LHCN-M2 (cell line): ENCODE measurements at regions not wholly inside any gene's neighbourhood (a gene's known extent, or its start where the extent isn't known, plus 50 kb on each side); places are given as distances from the start of the nearest gene placed in this dataset.
A peak's percentile ranks its signal among the peaks of the same experiment; 100 is the strongest.

Experiments
- DNase-seq: peaks from one replicate; pipeline ENCODE4 v3.0.0-alpha.2; 2012; ENCODE audit warnings: low read depth

DNA sequence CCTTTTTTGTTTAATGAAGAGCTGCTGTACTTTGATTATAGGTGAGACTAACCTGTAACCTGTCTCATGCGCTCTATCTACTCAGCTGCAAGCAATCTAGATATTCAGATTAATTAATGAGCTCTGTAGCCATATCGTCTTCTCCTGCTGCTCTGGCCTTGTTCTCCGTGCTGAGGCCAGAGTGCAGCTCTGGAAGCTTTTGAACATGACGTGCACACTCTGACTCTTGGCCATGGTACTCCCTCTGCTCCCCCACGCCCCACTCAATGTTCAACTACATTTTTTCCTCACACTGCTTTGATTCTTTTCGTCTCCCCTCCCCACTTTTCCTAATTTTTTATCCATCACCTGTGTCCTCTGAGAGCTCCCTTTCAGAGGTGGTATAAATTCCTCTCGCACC, 751.8 kb downstream of the FGF9 start:
- no peak for DNase-seq

DNA sequence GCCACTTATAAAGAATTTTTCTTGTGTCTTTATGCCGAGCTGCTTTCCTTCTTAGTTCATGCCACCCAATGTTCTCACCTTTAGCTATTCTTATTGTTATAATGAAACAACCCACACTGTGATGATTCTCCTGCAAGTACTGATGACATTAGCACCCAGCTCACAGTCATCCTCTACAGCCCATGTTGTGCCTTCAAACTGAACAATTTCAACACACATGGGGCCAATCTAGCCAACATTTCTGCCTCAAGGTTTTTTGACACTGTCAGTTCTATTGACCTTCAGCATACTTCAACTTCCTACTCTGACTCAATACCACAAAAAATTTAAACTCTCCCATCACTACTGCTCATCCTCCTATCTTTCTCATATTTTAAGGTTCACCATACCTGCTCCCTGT, 752.4 kb downstream of the FGF9 start:
- DNase-seq, result no peak

DNA sequence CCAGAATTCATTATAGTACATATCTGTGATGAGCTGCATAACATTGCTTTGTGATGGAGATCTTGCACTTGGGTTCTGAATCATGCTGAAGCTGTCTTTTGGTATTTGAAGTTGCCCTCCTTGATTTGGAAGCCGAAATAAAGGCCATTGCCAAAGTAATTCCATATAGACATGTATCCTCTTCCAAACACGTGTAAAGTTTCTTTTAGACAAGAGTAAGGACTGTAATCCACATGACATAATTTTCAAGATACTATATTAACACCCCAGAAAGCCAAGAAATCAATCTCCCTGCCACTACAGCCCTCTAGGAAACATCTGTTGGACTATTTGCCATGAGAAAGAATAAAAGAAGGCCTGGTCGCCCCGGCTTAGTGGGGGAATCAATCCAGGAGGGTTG, 754.2 kb downstream of the FGF9 start:
- DNase-seq, result no peak

DNA sequence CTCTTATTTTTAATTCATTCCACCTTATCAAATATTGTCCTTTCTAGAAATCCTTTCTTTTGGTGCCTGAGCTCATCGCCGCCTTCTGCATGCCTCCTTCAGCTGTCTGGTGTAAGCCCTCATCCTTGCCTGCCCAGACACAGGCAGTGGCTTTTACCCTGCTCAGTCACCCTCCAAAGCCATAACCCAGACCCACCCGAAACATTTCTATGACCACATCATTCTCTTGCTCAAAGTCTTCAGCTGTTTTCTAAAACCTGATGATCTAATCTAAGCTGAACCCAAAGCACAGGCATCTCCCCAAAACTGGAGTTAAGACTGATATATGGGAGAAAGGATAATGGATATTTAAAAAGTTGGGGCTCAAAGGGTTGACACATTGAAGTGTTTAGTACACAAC, 753.7 kb upstream of the SGCG start:
- DNase-seq, result peak; percentile 45

DNA sequence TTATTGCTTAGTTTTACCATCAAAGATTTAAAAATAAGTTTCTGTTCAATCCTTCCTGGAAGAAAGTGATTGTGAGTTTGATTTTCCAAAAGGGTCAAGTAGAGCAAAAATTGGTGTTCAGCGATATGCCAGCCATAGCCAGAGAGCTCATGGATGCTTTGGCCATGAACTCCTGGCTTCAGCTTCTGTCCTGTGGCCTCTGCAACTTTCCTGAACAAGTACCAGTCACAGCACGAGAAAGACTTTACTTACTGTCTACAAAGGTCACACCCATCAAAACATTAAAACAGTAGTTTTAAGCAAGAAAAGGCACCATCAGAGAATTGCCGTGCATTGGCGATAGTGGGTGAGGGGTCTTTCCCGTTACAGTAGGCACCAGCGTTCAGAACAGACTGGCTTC, 753.0 kb upstream of the SGCG start:
- DNase-seq, result no peak

DNA sequence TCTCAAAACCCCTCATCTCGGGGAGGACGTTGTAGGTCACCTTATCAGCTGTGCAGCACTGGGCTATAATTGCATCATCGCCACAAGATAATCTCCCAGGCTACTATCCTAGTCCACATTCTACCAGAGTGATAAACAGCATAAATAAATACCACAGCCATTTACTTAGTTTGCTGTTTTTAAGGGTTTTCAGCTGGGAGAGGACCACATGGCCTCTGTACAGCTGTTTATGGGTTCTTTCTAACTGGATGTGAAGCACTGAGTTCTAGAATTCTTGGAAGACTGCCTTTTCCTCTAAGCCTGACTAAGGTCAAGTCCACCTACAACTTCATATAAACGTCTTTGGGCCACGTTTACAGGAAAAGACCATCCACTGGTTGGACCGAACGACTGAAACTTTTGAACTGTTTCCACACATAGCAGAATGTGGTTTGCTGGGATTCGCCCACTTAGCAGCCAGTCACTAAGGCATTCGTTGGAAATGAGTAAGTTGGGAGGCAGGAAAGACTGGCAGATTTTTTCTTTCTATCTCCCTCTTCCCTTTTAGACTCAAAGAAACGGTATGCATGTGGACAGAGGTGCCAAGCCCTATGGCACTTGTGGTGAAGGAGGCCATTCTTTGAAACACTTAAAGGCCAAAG, 752.5 kb upstream of the SGCG start:
- peak; percentile 44 for DNase-seq

DNA sequence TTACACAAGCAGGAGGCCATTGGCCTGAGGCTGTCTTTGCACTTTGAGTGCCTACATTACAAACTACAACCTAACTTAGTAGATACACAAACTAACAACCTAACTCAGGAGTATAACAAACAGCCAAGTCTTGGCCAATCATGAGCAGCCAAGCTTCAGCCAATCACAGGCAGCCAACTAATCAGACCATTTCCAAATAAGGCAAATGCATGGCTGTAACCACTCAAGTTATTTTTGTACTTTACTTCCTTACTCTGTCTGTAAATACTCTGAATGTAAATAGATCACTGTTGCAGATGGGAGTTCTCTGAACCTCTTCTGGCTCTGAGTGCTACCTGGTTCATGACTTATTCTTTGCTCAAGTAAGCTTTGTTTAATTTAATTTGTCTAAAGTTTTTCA, 748.1 kb upstream of the SGCG start:
- DNase-seq, result no peak

DNA sequence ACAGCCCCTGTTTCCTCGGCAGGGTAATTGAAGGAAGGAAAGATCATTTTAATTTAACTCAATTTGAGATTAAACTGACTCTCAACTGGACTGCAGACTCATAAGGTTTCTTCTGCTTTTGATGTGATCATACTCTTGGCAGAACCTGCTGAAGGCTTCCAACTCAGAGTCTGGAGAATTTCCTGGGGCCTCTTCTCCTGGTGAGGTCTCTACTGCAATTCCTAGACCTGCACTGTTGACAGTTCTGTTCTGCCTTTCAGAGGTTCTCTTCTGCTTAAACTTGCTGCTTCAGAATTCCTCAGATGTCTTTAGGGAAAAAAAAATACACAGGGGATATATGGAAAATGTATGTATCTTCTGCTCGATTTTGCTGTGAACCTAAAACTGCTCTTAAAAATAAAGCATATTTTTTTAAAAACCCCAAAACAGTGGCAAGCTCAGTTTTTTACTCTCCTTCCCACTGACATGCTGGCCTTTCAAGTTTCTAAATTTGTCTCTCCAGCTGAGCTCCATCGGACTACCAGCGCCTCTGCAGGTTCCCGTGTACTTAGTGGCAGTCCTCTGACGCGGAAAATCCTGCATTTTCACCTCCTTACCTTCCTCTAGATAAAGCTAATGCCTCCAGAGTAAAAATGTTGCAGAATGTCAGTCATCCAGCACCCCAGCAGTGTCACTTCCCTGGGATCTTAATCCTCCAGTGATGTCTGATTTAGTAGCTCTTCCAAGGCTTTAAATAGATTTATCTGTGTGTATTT, 733.5 kb upstream of the SGCG start:
- DNase-seq, result no peak

DNA sequence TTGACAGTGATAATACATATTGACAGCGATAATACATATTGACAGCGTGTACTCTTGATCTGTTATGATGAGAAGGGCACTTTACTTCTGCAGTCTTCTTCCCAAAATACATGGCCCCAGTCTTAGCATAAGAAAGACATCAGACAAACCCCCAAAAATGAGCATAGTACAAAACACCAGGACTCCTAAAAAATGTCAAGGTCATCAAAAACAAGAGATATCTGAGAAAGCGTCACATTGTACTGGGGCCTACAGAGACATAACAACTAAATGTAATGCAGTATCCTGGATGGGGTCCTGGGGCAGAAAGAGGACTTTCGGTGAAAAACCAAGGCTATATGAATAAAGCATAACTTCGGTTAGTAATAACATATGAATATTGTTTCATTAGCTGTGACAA, 731.5 kb upstream of the SGCG start:
- DNase-seq, result no peak

DNA sequence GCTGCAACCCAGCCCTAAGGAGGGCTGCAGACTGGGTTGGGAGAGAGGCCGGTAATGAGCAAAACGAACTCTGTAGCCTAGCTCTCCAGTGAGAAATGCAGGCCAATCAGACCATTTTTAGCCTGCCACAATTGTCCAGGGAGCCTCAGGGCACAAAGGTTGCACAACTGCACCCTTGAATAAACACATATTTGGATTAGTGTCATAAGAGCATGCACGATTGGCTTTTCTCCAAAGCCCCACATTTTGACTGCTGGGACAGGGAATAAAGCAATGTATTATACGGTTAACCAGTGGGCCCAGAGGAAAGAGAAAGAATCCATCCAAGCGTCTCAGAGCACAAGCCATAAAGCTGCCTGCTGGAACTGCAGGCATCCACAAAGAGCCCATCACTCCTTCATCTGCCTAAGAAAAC, 729.4 kb upstream of the SGCG start:
- DNase-seq, result peak; percentile 96

DNA sequence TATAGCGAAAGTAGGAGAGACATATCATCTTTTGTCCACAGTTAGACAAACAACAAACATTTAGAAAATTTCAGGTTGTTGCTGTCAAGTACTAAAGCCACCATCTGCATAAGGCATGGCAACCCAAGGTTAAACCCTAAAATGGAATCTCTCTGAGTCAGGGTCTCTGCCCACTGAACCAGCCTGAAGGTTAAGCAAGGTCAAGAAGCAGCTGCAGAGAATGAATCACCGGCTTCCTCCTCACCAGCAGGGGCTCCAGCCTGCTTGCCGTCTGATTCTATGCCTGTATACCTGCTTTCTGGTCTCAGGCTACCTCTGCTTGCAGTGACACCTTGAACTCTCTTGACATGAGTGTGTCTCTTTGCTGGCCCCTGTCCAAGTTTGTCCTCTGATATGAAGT, 726.2 kb upstream of the SGCG start:
- DNase-seq, result peak; percentile 93

DNA sequence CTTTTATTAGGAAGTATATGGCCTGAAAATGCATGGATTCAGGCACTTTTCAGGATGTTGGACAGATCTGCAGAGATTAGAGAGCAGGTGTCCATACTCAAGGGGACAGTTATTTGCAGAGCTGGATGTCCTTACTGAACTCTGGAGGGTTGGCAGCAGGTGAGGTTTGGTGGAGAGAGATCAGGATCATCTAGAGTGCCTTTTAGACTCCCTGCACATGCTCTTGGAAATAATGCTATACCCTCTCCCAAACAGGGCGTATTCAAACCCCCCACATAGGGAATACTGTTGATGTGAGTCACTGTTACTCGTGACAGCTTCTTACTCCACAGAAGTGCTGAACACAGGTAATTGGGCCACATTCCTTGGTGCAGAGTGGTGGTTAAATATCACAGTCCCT, 725.7 kb upstream of the SGCG start:
- DNase-seq, result peak; percentile 59

DNA sequence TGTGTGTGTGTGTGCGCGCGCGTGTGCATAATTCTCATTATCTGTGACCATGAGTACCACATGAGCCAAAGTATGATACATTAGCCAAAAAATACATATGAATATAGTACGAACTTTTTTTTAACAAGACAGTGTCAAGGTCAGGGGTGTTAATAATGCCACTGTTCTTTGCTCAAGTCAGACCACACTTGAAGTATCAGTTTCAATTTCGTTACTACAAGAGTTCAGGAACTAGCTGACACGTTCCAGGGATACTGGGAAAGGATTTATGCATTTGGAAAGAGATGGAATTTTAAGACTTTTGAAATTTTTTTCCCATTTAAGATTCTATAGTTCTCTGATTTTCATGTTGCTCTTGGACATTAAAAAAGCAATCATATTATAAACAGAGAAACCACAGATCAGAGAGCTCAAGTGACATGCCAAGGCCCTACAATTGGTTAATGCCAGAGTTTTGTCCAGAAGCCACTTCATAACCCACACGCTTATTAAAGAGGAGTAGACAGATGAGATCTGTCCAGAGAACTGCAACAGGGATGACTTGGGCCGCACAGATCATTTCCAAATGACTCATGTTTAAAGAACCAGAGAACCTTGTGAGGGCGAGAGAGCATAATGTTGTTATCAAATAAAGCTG, 718.8 kb upstream of the SGCG start:
- peak; percentile 67 for DNase-seq

DNA sequence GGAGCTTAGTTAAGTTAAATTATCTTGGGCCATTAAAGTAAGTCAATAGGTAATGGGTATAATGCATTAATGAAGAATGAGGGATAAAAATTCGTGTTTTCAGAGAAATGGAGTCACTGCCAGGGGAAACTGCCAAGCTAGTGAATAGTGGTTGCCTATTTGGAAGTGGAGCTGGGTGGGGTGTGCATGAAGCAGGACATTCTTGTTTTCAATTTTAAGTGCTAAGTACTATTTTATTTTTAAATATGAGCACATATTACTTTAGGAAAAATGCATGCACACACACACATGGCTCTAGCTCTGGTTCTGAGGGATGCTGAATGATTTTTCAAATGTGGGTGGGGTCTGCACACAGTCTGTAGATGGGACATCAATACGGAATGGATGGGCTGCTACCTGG, 717.7 kb upstream of the SGCG start:
- no peak for DNase-seq

DNA sequence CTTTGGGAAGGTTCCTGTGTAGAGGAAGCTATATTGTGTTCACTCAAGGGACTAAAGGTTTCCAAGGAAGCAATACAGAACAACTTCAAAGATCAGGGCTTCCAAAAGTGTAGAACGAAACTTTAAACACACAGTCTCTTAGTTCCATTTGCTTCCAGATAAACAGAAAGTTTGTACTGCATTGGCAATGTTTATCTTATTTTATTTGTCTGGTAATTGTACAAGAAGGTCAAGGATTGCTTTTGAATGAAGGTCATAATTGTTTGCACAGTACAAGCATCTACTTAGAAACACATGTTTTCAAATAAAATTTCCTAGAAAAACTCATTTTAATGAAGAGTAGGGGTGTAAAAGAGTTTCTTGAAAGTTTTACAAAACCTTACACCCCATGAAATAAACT, 712.7 kb upstream of the SGCG start:
- DNase-seq, result no peak

DNA sequence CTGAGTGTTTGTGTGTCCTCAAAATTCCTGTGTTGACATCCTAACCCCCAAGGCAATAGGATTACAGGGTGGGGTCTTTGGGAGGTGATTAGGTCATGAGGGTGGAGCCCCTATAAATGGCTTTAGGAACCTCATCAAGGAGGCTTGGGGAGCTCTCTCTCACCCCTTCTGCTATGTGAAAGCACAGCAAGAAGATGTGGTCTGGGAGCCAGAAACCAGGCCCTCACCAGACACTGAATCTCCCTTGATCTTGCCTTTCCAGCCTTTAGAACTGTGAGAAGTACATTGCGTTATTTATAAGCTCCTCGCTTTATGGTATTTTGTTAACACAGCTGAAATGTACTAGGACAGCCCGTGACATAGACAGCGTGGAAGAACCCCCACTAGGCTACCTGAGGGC, 712.0 kb upstream of the SGCG start:
- DNase-seq, result no peak

DNA sequence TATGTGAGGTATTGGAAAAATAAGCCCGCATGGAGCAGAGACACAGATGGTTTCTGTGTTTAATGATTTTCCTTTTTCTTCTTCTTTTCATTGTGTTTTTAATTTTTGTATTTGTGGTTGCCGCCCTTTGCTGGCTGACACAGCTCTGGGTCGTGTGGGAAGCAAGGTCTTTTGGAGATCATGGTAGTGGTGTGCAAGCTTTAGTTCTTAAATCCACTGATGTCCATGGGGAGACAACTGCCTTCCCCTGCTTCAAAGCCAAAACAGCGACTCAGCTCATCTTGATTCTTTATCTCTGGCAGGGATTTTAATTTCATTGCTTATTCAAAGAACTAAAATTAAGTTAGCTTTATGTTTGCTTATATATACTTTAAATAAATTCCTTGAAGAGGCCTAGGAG, 711.3 kb upstream of the SGCG start:
- no peak for DNase-seq

DNA sequence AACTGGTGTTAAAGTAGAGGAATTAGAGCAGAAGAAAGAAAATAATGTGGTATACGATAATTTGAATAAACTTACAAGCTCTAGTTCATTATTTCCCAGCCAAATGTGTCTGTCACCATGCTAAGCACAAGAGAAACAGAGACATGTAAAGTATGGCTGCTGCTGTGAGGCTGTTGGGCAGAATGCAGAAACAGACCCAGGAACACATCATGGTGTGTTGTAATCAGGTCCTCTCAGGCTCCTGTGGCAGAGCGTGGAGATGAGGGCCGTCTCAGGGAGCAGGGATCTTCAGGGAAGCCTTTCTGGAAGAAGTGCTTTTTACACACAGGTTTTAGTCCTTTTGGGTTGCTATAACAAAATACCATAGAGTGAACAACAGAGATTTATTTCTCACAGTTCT, 710.7 kb upstream of the SGCG start:
- DNase-seq, result no peak

DNA sequence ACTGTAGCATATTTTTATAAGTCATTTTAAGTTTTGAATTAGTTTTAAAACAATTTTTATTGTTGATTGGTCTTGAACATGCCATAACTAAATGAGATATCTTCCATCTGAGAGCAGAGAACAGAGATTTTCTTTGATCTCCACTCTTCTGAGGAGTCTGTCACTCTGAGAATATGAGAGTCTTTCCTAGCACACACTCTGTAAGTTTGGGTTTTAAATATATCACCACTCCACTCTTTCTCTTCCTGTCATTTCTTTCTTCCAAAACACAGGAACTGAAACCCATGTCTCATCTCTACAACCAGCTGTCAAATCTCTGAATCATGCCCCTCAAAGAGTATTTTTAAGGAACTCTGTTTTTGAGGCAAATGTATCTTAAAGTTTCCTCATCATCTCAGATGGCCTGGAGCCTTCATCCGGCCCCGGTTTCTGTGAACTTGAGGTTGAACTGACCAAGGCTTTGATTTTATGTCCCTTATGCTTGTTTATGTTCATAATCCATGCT, 698.2 kb upstream of the SGCG start:
- DNase-seq, result peak; percentile 57

DNA sequence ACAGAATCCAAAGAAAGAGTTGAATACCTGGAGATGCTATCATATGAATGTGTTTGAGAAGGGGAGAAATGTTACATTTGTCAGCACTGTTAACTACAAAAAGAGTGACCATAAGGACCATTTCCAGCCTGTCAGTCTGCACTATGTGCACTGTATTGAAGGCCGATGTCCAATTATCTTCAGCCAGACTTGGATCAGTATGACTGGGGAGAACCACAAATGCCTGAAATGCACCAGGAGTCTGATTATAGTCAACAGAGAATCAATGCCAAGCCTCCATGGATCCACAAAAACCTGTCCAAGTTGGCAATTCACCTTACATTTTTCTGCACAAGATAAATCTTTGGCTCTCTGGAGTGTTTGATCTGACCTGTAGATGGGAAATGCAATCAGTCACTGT, 697.5 kb upstream of the SGCG start:
- no peak for DNase-seq

DNA sequence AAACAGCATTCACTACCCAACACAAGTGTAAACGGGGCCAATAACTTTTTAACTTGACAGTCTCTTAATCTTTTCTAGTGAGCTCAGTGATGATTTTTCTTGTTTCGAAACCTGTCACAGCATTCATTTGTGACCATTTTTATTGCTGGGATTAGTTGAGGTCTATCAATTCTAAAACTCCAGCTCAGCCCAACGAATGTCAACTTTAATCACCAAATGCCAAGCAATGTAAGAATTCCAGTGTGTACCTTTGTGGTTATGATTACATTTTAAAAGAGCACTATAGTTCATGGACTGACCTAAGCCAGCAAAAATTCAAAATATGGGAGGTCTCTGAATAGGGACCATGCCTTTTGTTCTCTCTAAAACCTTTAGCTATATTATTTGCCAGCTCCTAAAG, 694.3 kb upstream of the SGCG start:
- DNase-seq, result no peak

DNA sequence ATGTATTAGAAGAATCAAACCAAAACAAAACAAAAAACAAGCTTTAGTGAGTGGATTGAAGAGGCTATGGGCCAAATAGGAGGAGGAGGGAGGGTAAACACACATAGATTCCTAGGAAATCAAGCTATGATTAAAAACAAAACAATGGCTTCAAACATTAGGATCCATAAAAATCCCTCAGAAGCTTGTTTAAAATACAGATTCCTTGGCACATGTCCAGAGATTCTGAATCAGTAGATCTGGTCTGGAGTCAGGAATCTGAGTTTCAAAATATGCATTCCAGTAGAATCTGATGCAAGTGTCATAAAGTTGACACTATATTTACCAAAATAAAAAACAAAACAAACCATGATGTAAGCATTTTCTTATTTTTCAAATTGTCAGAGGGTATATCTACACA, 692.8 kb upstream of the SGCG start:
- DNase-seq, result peak; percentile 69

DNA sequence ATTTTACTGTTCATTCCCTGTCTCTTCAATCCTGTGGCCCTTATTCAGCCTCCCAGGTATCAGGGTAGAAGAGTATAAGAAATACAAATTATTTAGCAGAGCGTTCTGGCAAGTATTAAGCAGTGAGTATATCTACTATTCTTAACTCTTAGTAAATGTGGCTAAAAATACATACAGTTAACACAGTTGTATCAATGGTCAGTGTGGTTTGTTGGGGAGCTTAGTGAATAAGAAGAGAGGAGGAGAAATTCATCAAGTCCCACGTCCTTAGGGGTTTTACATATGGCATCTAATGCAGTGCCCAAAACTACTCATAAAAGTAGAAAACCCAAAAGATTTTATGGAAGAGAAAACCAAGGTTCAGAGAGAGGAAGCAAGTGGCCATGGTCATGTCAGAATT, 691.0 kb upstream of the SGCG start:
- no peak for DNase-seq
